ENCODE measurements at regions not wholly inside any gene's neighbourhood (a gene's known extent, or its start where the extent isn't known, plus 50 kb on each side); places are given as distances from the start of the nearest gene placed in this dataset.
"Not testable (repeated sequence)": the region's sequence is repeated elsewhere in the genome, so short reads cannot be mapped to it uniquely, and the experiment has no call there.

- no peaks in the 10 kb centered on the region for H3K27me3 ChIP-seq (replicated peaks; ENCODE audit: insufficient read depth)
- H3K4me3 ChIP-seq, result no peak overlapping the region
- no peaks in the 10 kb centered on the region for H3K4me1 ChIP-seq (ENCODE audit: insufficient read depth)
- H4K20me1 ChIP-seq (ENCODE audit: insufficient read depth), result no peaks in the 10 kb centered on the region
- WGBS, 2 experiments (ENCODE audit: low coverage in 1 of 2, low lambda C conversion rate in 2 of 2, missing lambda C conversion rate in 2 of 2), result 60 to 65% methylated on average over 19 of the region's 19 CpGs
- DNase-seq, result no peak
- no peak overlapping the region for H3K27ac ChIP-seq
- no peak for TF ChIP-seq EZH2phosphoT487 (IDR thresholded peaks at IDR 0.05; ENCODE audit: insufficient read depth, low read depth)
- TF ChIP-seq EZH2 (IDR thresholded peaks at IDR 0.05; ENCODE audit: insufficient read depth, poor library complexity, severe bottlenecking), result no peak
- no peak overlapping the region for H3K9ac ChIP-seq
- no peaks in the 10 kb centered on the region for H3F3A ChIP-seq (ENCODE audit: insufficient read depth)
- H3K36me3 ChIP-seq (ENCODE audit: low read depth), result no peaks in the 10 kb centered on the region
- in situ Hi-C loops (cut with MboI), result no loop called here
- no peaks in the 10 kb centered on the region for H3K79me2 ChIP-seq (ENCODE audit: insufficient read depth)
- H3K9me3 ChIP-seq (ENCODE audit: low read depth), result peaks cover 7% of the 10 kb centered on the region
- no peaks in the 10 kb centered on the region for H3K9me2 ChIP-seq (ENCODE audit: insufficient read depth)
- no peak overlapping the region for H3K4me2 ChIP-seq (ENCODE audit: unreplicated experiment)
- no peak overlapping the region for H2AFZ ChIP-seq
Observed at GRCh38 chr22:47872761-47873535, 1110.5 kb downstream of the TBC1D22A start.

GRCh38 chr22:47865626-47866025 is 1103.2 kb downstream of the TBC1D22A start:
- in situ Hi-C loops (cut with MboI), result no loop called here
- no peak for TF ChIP-seq EZH2 (IDR thresholded peaks at IDR 0.05; ENCODE audit: insufficient read depth, poor library complexity, severe bottlenecking)
- TF ChIP-seq EZH2phosphoT487 (IDR thresholded peaks at IDR 0.05; ENCODE audit: insufficient read depth, low read depth), result no peak
- H3K4me2 ChIP-seq (ENCODE audit: unreplicated experiment), result no peak overlapping the region
- no peaks in the 10 kb centered on the region for H3F3A ChIP-seq (ENCODE audit: insufficient read depth)
- no peaks in the 10 kb centered on the region for H3K9me2 ChIP-seq (ENCODE audit: insufficient read depth)
- peaks cover 7% of the 10 kb centered on the region for H3K9me3 ChIP-seq (ENCODE audit: low read depth)
- H2AFZ ChIP-seq, result no peak overlapping the region
- no peaks in the 10 kb centered on the region for H3K27me3 ChIP-seq (replicated peaks; ENCODE audit: insufficient read depth)
- no peaks in the 10 kb centered on the region for H3K79me2 ChIP-seq (ENCODE audit: insufficient read depth)
- 46 to 50% methylated on average over 3 of the region's 3 CpGs for WGBS, 2 experiments (ENCODE audit: low coverage in 1 of 2, low lambda C conversion rate in 2 of 2, missing lambda C conversion rate in 2 of 2)
- no peak overlapping the region for H3K4me3 ChIP-seq
- H4K20me1 ChIP-seq (ENCODE audit: insufficient read depth), result no peaks in the 10 kb centered on the region
- H3K27ac ChIP-seq, result no peak overlapping the region
- H3K9ac ChIP-seq, result no peak overlapping the region
- no peak for DNase-seq
- no peaks in the 10 kb centered on the region for H3K4me1 ChIP-seq (ENCODE audit: insufficient read depth)
- no peaks in the 10 kb centered on the region for H3K36me3 ChIP-seq (ENCODE audit: low read depth)

GRCh38 chr22:47862394-47862793 is 1099.9 kb downstream of the TBC1D22A start:
- TF ChIP-seq EZH2 (IDR thresholded peaks at IDR 0.05; ENCODE audit: insufficient read depth, poor library complexity, severe bottlenecking) (no peak), EZH2phosphoT487 (IDR thresholded peaks at IDR 0.05; ENCODE audit: insufficient read depth, low read depth) (no peak)
- Histone ChIP-seq H3K4me3 (no peak overlapping the region), H3K9me2 (ENCODE audit: insufficient read depth) (no peaks in the 10 kb centered on the region), H3K4me2 (ENCODE audit: unreplicated experiment) (no peak overlapping the region), H3K4me1 (ENCODE audit: insufficient read depth) (no peaks in the 10 kb centered on the region), H3F3A (ENCODE audit: insufficient read depth) (no peaks in the 10 kb centered on the region), H3K9ac (no peak overlapping the region), H3K36me3 (ENCODE audit: low read depth) (no peaks in the 10 kb centered on the region), H2AFZ (no peak overlapping the region), H3K9me3 (ENCODE audit: low read depth) (no peaks in the 10 kb centered on the region), H4K20me1 (ENCODE audit: insufficient read depth) (no peaks in the 10 kb centered on the region), H3K79me2 (ENCODE audit: insufficient read depth) (no peaks in the 10 kb centered on the region), H3K27ac (no peak overlapping the region), H3K27me3 (replicated peaks; ENCODE audit: insufficient read depth) (no peaks in the 10 kb centered on the region)
- in situ Hi-C loops (cut with MboI), result no loop called here
- 41 to 46% methylated on average over 4 of the region's 4 CpGs for WGBS, 2 experiments (ENCODE audit: low coverage in 1 of 2, low lambda C conversion rate in 2 of 2, missing lambda C conversion rate in 2 of 2)
- DNase-seq, result no peak

- not testable (repeated sequence) for H3K79me2 ChIP-seq (ENCODE audit: insufficient read depth)
Observed at GRCh38 chr22:47860907-47861306, 1098.5 kb downstream of the TBC1D22A start.

More at GRCh38 chr22:47860907-47861306, 1098.5 kb downstream of the TBC1D22A start:
- H2AFZ ChIP-seq; H3K4me3 ChIP-seq; H4K20me1 ChIP-seq (ENCODE audit: insufficient read depth); H3K9me3 ChIP-seq (ENCODE audit: low read depth); DNase-seq; H3K4me2 ChIP-seq (ENCODE audit: unreplicated experiment); H3F3A ChIP-seq (ENCODE audit: insufficient read depth); in situ Hi-C loops (cut with MboI); H3K27me3 ChIP-seq (replicated peaks; ENCODE audit: insufficient read depth); H3K9me2 ChIP-seq (ENCODE audit: insufficient read depth); H3K36me3 ChIP-seq (ENCODE audit: low read depth); H3K4me1 ChIP-seq (ENCODE audit: insufficient read depth); H3K9ac ChIP-seq; H3K27ac ChIP-seq: not testable (repeated sequence)
- 44 to 48% methylated on average over 9 of the region's 9 CpGs for WGBS, 2 experiments (ENCODE audit: low coverage in 1 of 2, low lambda C conversion rate in 2 of 2, missing lambda C conversion rate in 2 of 2)
